D721Med (cell line): ENCODE measurements at regions not wholly inside any gene's neighbourhood (a gene's known extent, or its start where the extent isn't known, plus 50 kb on each side); places are given as distances from the start of the nearest gene placed in this dataset.

ENCODE experiments used
- DNase-seq: peaks from one replicate; pipeline ENCODE4 v3.0.0; 2011; ENCODE audit warnings: low spot score; ENCODE audit not compliant: insufficient read length
- FAIRE-seq: peaks from 2 replicates; lab custom pipeline; 2011; peaks lifted over from hg19 to GRCh38; lab: Jason Lieb, UNC
- CTCF ChIP-seq: IDR thresholded peaks from 2 replicates; pipeline ENCODE4 v1.5.1; 2012; ENCODE audit warnings: mild to moderate bottlenecking, control low read depth; ENCODE audit not compliant: insufficient read depth; ENCODE audit errors: missing control alignments

GRCh38 chr14:61178226-61179060, 102.7 kb downstream of the TMEM30B start:
- DNase-seq (no peak), FAIRE-seq (no peak)
- no peak for TF ChIP-seq CTCF

DNA sequence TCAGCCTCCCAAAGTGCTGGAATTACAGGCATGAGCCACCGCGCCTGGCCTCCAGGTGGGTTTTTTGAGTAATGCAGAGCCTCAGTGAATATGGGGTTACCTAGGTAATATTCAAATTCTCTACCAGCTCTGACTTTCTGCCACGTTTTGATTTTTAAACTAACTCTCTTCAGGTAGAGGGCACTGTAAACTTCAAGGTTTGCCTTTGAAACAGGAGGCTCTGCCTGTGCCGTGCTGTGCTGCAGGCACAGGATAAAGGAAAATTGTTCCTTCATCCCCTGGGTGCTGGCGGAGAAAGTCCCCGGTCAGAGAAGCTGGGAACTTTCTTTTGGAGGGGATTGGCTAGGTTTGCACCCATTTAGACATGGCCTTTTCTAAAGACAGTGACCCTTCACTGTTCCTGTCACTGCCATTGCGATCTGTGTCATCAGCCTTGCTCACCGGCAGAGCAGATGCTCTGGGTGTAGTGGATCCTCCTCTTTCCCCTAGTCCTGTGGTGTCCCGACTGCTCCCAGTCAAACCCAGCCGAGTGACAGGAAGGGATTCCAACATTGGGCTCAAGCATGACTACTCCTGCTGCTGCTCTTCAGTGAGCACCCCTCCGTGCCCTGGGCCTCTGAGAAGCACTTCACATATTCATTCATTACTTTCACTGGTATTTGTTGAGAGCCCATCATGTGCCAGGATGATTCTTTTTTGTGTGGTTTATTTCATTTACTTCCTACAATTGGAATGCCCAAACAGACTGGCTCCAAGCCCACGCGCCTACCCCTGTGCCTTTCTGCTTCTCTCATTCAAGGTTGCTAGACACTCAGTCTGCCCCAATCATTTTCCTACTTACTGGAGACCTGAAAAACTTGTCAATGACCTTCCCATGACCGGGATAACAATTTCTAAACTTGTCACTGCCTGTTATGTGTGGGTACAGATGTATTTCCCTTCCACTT, 103.6 kb downstream of the TMEM30B start:
- DNase-seq (no peak), FAIRE-seq (no peak)
- TF ChIP-seq CTCF, result no peak

GRCh38 chr14:61176686-61177085, 104.5 kb downstream of the TMEM30B start:
- FAIRE-seq (no peak), DNase-seq (no peak)
- TF ChIP-seq CTCF, result no peak

GRCh38 chr14:61174987-61175386, 106.2 kb downstream of the TMEM30B start:
- FAIRE-seq, result no peak
- no peak for DNase-seq
- no peak for TF ChIP-seq CTCF

GRCh38 chr14:61174441-61174891, 106.7 kb downstream of the TMEM30B start:
- FAIRE-seq (no peak), DNase-seq (no peak)
- no peak for TF ChIP-seq CTCF

DNA sequence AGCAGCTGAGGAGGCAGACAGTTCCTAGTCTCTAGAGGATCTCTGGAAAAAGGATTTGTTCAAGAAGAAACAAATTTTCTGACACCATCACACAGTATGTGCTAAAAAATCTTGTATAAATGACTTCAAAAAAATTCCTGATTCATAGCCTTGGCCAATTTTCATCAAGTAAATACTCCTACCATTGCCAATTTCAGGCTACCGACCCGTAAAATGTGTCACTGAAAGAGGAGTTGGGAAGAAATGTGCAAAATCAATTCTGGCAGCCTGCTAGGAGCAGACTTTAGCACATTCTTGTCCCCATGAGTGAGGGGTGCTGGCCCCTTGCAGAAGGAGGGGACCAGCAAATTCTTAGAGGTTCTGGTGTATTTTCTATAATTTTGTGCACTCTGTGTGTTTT, 109.4 kb downstream of the TMEM30B start:
- DNase-seq (no peak), FAIRE-seq (no peak)
- TF ChIP-seq CTCF, result no peak
